GM12878 (cell line): ENCODE measurements at regions not wholly inside any gene's neighbourhood (a gene's known extent, or its start where the extent isn't known, plus 50 kb on each side); places are given as distances from the start of the nearest gene placed in this dataset.

Experiments
- ATF2 ChIP-seq: IDR thresholded peaks from 2 replicates; pipeline ENCODE4 v1.6.1; 2012; ENCODE audit warnings: low read length, inconsistent platforms
- CBX3 ChIP-seq: fragments of 200-600 bp; sonication (generic); IDR thresholded peaks from 2 replicates; pipeline ENCODE4 v1.6.1; 2016; ENCODE audit warnings: low read depth, borderline replicate concordance
- CHD1 ChIP-seq: IDR thresholded peaks from 2 replicates; pipeline ENCODE4 v1.6.1; 2012; ENCODE audit warnings: low read depth, low read length, improper control_type of control experiment
- POLR2AphosphoS5 ChIP-seq: IDR thresholded peaks from 2 replicates; pipeline ENCODE4 v1.6.1; 2011; ENCODE audit warnings: mild to moderate bottlenecking, low read length, inconsistent platforms

GRCh38 chr1:17903386-17903785 lies 148.3 kb downstream of the ACTL8 start:
- TF ChIP-seq CHD1, result no peak
- TF ChIP-seq CBX3, result no peak
- no peak for TF ChIP-seq ATF2
- no peak for TF ChIP-seq POLR2AphosphoS5
